Thyroid gland (tissue), 4 donors: ENCODE measurements at regions not wholly inside any gene's neighbourhood (a gene's known extent, or its start where the extent isn't known, plus 50 kb on each side); places are given as distances from the start of the nearest gene placed in this dataset.

Experiments
- POLR2A ChIP-seq, 2 donors: fragments of 450-650 bp; IDR thresholded peaks; one replicate each; pipeline ENCODE4 v1.6.1; 2017; ENCODE audit warnings: antibody characterized with exemption in 2 of 2, mild to moderate bottlenecking in 2 of 2, moderate library complexity in 1 of 2
- TF ChIP-seq, protein P1 (sequence below), 6 experiments: fragments of 200-600 bp in 3 of 6; fragments of 450-650 bp in 3 of 6; sonication (generic) in 3 of 6; IDR thresholded peaks; one replicate each; pipeline ENCODE4 v1.5.1; 2016 to 2019; ENCODE audit warnings: antibody characterized with exemption in 6 of 6, mild to moderate bottlenecking in 2 of 6, inconsistent platforms in 1 of 6, moderate library complexity in 1 of 6

- TF ChIP-seq, protein P1, sequence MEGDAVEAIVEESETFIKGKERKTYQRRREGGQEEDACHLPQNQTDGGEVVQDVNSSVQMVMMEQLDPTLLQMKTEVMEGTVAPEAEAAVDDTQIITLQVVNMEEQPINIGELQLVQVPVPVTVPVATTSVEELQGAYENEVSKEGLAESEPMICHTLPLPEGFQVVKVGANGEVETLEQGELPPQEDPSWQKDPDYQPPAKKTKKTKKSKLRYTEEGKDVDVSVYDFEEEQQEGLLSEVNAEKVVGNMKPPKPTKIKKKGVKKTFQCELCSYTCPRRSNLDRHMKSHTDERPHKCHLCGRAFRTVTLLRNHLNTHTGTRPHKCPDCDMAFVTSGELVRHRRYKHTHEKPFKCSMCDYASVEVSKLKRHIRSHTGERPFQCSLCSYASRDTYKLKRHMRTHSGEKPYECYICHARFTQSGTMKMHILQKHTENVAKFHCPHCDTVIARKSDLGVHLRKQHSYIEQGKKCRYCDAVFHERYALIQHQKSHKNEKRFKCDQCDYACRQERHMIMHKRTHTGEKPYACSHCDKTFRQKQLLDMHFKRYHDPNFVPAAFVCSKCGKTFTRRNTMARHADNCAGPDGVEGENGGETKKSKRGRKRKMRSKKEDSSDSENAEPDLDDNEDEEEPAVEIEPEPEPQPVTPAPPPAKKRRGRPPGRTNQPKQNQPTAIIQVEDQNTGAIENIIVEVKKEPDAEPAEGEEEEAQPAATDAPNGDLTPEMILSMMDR (IDR thresholded peaks at IDR 0.05), result no peak
- no peak for TF ChIP-seq POLR2A (IDR thresholded peaks at IDR 0.05)
Measured at GRCh38 chr4:10232114-10232513, 115.5 kb upstream of the WDR1 start.
